Suprapubic skin (tissue), 3 donors: ENCODE measurements at regions not wholly inside any gene's neighbourhood (a gene's known extent, or its start where the extent isn't known, plus 50 kb on each side); places are given as distances from the start of the nearest gene placed in this dataset.

ENCODE experiments used
- CTCF ChIP-seq, 2 donors: fragments of 200-600 bp in 1 of 2; fragments of 450-650 bp in 1 of 2; sonication (generic) in 1 of 2; IDR thresholded peaks; one replicate each; pipeline ENCODE4 v1.5.1; 2016 to 2019; ENCODE audit warnings: antibody characterized with exemption in 2 of 2, mild to moderate bottlenecking in 1 of 2, moderate library complexity in 1 of 2
- POLR2A ChIP-seq, 2 donors: fragments of 450-650 bp; IDR thresholded peaks; one replicate each; pipeline ENCODE4 v1.6.1; 2017; ENCODE audit warnings: antibody characterized with exemption in 2 of 2, mild to moderate bottlenecking in 2 of 2, moderate library complexity in 2 of 2

- no peak for TF ChIP-seq POLR2A (IDR thresholded peaks at IDR 0.05)
- TF ChIP-seq CTCF (IDR thresholded peaks at IDR 0.05) = no peak
Measured at GRCh38 chr2:47254464-47254863, 78.2 kb upstream of the CALM2 start.
